Mesenchymal stem cell (in vitro differentiated cells and primary cell): ENCODE measurements at regions not wholly inside any gene's neighbourhood (a gene's known extent, or its start where the extent isn't known, plus 50 kb on each side); places are given as distances from the start of the nearest gene placed in this dataset.

Source experiments
- DNase-seq: peaks from one replicate; pipeline ENCODE4 v3.0.0-alpha.2; 2013
- H2AFZ ChIP-seq: one replicate; pipeline ENCODE4 v1.6.1; 2013; ENCODE audit warnings: low read depth, mild to moderate bottlenecking, control low read depth, inconsistent platforms, low read length, moderate library complexity
- H2AK5ac ChIP-seq: 2 replicates; pipeline ENCODE4 v1.6.1; 2013; ENCODE audit warnings: low read length, moderate library complexity, mild to moderate bottlenecking, inconsistent platforms; ENCODE audit not compliant: severe bottlenecking
- H2BK120ac ChIP-seq: one replicate; pipeline ENCODE4 v1.6.1; 2013; ENCODE audit warnings: low read depth, mild to moderate bottlenecking, inconsistent platforms, low read length, moderate library complexity
- H2BK12ac ChIP-seq, 2 experiments: one replicate each; pipeline ENCODE4 v1.6.1; 2013; ENCODE audit warnings: inconsistent platforms in 2 of 2, low read length in 2 of 2, mild to moderate bottlenecking in 2 of 2, moderate library complexity in 2 of 2, control low read depth in 1 of 2
- H2BK15ac ChIP-seq: one replicate; pipeline ENCODE4 v1.6.1; 2013; ENCODE audit warnings: mild to moderate bottlenecking, low read depth, inconsistent platforms; ENCODE audit not compliant: poor library complexity, severe bottlenecking
- H2BK5ac ChIP-seq: 2 replicates; pipeline ENCODE4 v1.6.1; 2013; ENCODE audit warnings: low read depth, mild to moderate bottlenecking, low read length, control low read depth, inconsistent platforms; ENCODE audit not compliant: poor library complexity, severe bottlenecking
- H3K14ac ChIP-seq, 2 experiments: one replicate each; pipeline ENCODE4 v1.6.1; 2013; ENCODE audit warnings: inconsistent platforms in 2 of 2, low read length in 2 of 2, control low read depth in 1 of 2, mild to moderate bottlenecking in 1 of 2, moderate library complexity in 1 of 2
- H3K18ac ChIP-seq, 2 experiments: one replicate each; pipeline ENCODE4 v1.6.1; 2013; ENCODE audit warnings: inconsistent platforms in 2 of 2, low read length in 2 of 2, control low read depth in 1 of 2, low read depth in 1 of 2, mild to moderate bottlenecking in 1 of 2
- H3K23ac ChIP-seq, 2 experiments: one replicate each; pipeline ENCODE4 v1.6.1; 2013; ENCODE audit warnings: inconsistent platforms in 2 of 2, low read length in 2 of 2, mild to moderate bottlenecking in 2 of 2, moderate library complexity in 2 of 2, control low read depth in 1 of 2
- H3K27ac ChIP-seq: 2 replicates; pipeline ENCODE4 v1.5.1; 2013; ENCODE audit warnings: mild to moderate bottlenecking, moderate library complexity, low read length, control low read depth, inconsistent platforms; ENCODE audit not compliant: poor library complexity, severe bottlenecking
- H3K27me3 ChIP-seq, 2 experiments: 2 replicates each; pipeline versions ENCODE4 v1.6.1 to v1.7.0; 2013; ENCODE audit warnings: low read length in 2 of 2, mild to moderate bottlenecking in 2 of 2, moderate library complexity in 2 of 2, control low read depth in 1 of 2, inconsistent platforms in 1 of 2; ENCODE audit not compliant: control insufficient read depth in 1 of 2, insufficient read depth in 1 of 2
- H3K36me3 ChIP-seq, 2 experiments: 2 replicates each; pipeline versions ENCODE4 v1.6.1 to v1.7.0; 2013; ENCODE audit warnings: low read length in 2 of 2, control low read depth in 1 of 2, inconsistent platforms in 1 of 2, low read depth in 1 of 2, mild to moderate bottlenecking in 1 of 2; ENCODE audit not compliant: insufficient read depth in 2 of 2, control insufficient read depth in 1 of 2
- H3K4ac ChIP-seq, 2 experiments: one replicate each; pipeline ENCODE4 v1.6.1; 2013; ENCODE audit warnings: inconsistent platforms in 2 of 2, low read length in 2 of 2, mild to moderate bottlenecking in 2 of 2, moderate library complexity in 2 of 2, control low read depth in 1 of 2, low read depth in 1 of 2
- H3K4me1 ChIP-seq: 2 replicates; pipeline ENCODE4 v1.6.1; 2013; ENCODE audit warnings: low read depth, low read length, control low read depth; ENCODE audit not compliant: control insufficient read depth, insufficient read depth
- H3K4me2 ChIP-seq: 2 replicates; pipeline ENCODE4 v1.6.1; 2013; ENCODE audit warnings: low read length, mild to moderate bottlenecking, inconsistent platforms; ENCODE audit not compliant: poor library complexity, severe bottlenecking
- H3K4me3 ChIP-seq, 2 experiments: 2 replicates each; pipeline versions ENCODE4 v1.5.1 to v1.7.0; 2013; ENCODE audit warnings: low read length in 2 of 2, mild to moderate bottlenecking in 2 of 2, control low read depth in 1 of 2, low read depth in 1 of 2; ENCODE audit not compliant: insufficient read depth in 1 of 2
- H3K79me1 ChIP-seq: replicated peaks from 2 replicates; pipeline ENCODE4 v1.6.1; 2013; ENCODE audit warnings: mild to moderate bottlenecking, control low read depth, low read length, inconsistent platforms; ENCODE audit not compliant: poor library complexity, severe bottlenecking
- H3K9ac ChIP-seq: 2 replicates; pipeline ENCODE4 v1.7.0; 2013; ENCODE audit warnings: mild to moderate bottlenecking, low read length, moderate library complexity
- H3K9me3 ChIP-seq: 2 replicates; pipeline ENCODE4 v1.7.0; 2013; ENCODE audit warnings: mild to moderate bottlenecking, low read length; ENCODE audit not compliant: control insufficient read depth
- H4K8ac ChIP-seq: one replicate; pipeline ENCODE4 v1.6.1; 2013; ENCODE audit warnings: inconsistent platforms, mild to moderate bottlenecking, low read length, moderate library complexity
- H4K91ac ChIP-seq: one replicate; pipeline ENCODE4 v1.6.1; 2013; ENCODE audit warnings: mild to moderate bottlenecking, low read length, inconsistent platforms
- WGBS: methylation state at CpG from one replicate; pipeline ENCODE4 v1.1.7; 2013; ENCODE audit warnings: mixed read lengths; 5-methylcytosine and 5-hydroxymethylcytosine counted together

GRCh38 chr6:87908978-87909811 lies 138.4 kb upstream of the SPACA1 start:
- H3K9ac ChIP-seq: no peak overlapping the region
- H4K91ac ChIP-seq: no peak overlapping the region
- no peak overlapping the region for H2AK5ac ChIP-seq
- H3K27ac ChIP-seq: no peak overlapping the region
- no peak overlapping the region for H3K23ac ChIP-seq
- no peak overlapping the region for H4K8ac ChIP-seq
- 90% methylated on average over 5 of the region's 6 CpGs for WGBS
- no peak overlapping the region for H3K4ac ChIP-seq
- H3K18ac ChIP-seq: no peak overlapping the region
- H3K4me1 ChIP-seq: peaks cover 8% of the 10 kb centered on the region
- H3K9me3 ChIP-seq: peaks cover 6% of the 10 kb centered on the region
- no peak overlapping the region for H2AFZ ChIP-seq
- no peak overlapping the region for H3K4me2 ChIP-seq
- no peaks in the 10 kb centered on the region for H3K36me3 ChIP-seq
- no peak overlapping the region for H2BK12ac ChIP-seq
- no peak overlapping the region for H2BK120ac ChIP-seq
- no peaks in the 10 kb centered on the region for H3K79me1 ChIP-seq
- no peak overlapping the region for H3K14ac ChIP-seq
- peaks cover 0 to 59% of the 10 kb centered on the region in 2 experiments for H3K27me3 ChIP-seq
- H3K4me3 ChIP-seq: no peak overlapping the region
- no peak for DNase-seq
- no peak overlapping the region for H2BK15ac ChIP-seq
- no peak overlapping the region for H2BK5ac ChIP-seq

DNA sequence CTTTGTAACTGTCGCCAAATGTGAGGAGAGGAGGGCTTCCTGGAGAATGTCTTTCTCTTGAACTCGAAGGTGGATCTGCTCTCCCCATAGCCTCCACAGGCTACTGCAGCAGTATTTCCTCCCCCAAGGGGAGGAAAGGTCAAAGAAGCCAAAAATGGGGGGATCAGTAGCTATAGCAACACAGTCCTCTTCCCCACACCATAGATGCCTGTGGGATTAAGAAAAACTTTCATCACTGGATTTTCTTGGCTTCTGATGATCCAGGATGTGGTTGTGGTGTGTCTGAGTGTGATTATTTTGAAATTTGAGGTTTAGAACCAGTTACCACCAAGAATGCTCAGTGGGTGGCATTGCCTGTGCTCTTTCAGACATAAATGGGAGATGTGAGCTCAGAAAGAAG lies 140.1 kb upstream of the SPACA1 start:
- Histone ChIP-seq H3K27ac (peak overlapping the region; percentile 39), H3K36me3 (no peaks in the 10 kb centered on the region), H2BK120ac (no peak overlapping the region), H3K4me1 (peaks cover 8% of the 10 kb centered on the region), H3K23ac (no peak overlapping the region), H3K14ac (no peak overlapping the region), H3K4me3 (no peak overlapping the region), H3K4ac (no peak overlapping the region), H2AFZ (no peak overlapping the region), H2BK12ac (no peak overlapping the region), H2BK5ac (no peak overlapping the region), H3K9me3 (peaks cover 6% of the 10 kb centered on the region), H3K27me3 (peaks cover 0 to 63% of the 10 kb centered on the region in 2 experiments), H3K9ac (no peak overlapping the region), H3K79me1 (no peaks in the 10 kb centered on the region), H2AK5ac (peak overlapping the region; percentile 18), H3K18ac (no peak overlapping the region), H4K91ac (no peak overlapping the region), H4K8ac (no peak overlapping the region), H3K4me2 (no peak overlapping the region), H2BK15ac (no peak overlapping the region)
- DNase-seq: peak; percentile 27
- 100% methylated on average over 1 of the region's 2 CpGs for WGBS

DNA sequence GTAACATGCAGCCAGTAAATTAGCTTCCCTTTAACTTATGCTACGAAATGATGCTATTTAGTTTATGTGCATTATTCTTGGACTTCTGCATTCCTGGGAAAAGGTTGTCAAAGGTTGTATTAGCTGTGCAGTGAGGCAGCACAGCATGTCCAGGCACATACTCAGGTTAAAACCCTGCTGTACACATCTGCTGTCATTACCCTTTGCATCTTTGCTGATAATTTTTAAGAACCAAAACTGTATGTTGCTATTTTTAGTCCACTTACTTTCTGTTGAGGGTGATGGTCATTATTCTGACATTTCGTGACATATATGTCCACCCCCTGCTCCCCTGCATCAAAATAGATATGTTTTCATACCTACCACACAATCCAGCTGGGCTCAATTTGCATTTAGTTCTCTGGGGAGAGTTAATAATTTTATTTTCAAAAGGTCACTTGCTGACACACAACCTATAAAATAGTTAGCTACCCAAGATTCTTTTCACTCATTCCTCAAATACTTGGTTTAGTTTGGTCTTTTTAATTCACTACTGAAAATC lies 142.5 kb upstream of the SPACA1 start:
- Histone ChIP-seq H2AFZ (no peak overlapping the region), H2BK15ac (no peak overlapping the region), H3K9ac (no peak overlapping the region), H3K9me3 (peaks cover 2% of the 10 kb centered on the region), H4K8ac (no peak overlapping the region), H3K23ac (no peak overlapping the region), H3K27me3 (peaks cover 0 to 60% of the 10 kb centered on the region in 2 experiments), H3K79me1 (no peaks in the 10 kb centered on the region), H3K36me3 (no peaks in the 10 kb centered on the region), H2BK120ac (no peak overlapping the region), H2BK5ac (no peak overlapping the region), H2BK12ac (no peak overlapping the region), H3K4me1 (peaks cover 8% of the 10 kb centered on the region), H3K14ac (no peak overlapping the region), H3K4me3 (no peak overlapping the region), H3K18ac (no peak overlapping the region), H3K4ac (no peak overlapping the region), H3K4me2 (no peak overlapping the region), H4K91ac (no peak overlapping the region), H3K27ac (peak overlapping the region; percentile 74), H2AK5ac (no peak overlapping the region)
- DNase-seq: no peak
- 67% methylated on average over 1 of the region's 2 CpGs for WGBS

GRCh38 chr6:87904011-87904410 lies 143.6 kb upstream of the SPACA1 start:
- no peak overlapping the region for H3K23ac ChIP-seq
- no peak overlapping the region for H3K9ac ChIP-seq
- H2BK12ac ChIP-seq: no peak overlapping the region
- H2AFZ ChIP-seq: no peak overlapping the region
- no peak overlapping the region for H3K4me2 ChIP-seq
- H3K4me3 ChIP-seq: no peak overlapping the region
- H2BK15ac ChIP-seq: no peak overlapping the region
- no peak overlapping the region for H2BK120ac ChIP-seq
- H2BK5ac ChIP-seq: no peak overlapping the region
- no peak overlapping the region for H3K18ac ChIP-seq
- no peak overlapping the region for H4K8ac ChIP-seq
- no peak overlapping the region for H3K14ac ChIP-seq
- no peaks in the 10 kb centered on the region for H3K79me1 ChIP-seq
- H3K9me3 ChIP-seq: no peaks in the 10 kb centered on the region
- no peaks in the 10 kb centered on the region for H3K36me3 ChIP-seq
- no peak overlapping the region for H4K91ac ChIP-seq
- H3K4ac ChIP-seq: no peak overlapping the region
- H2AK5ac ChIP-seq: no peak overlapping the region
- no peak for DNase-seq
- H3K27ac ChIP-seq: no peak overlapping the region
- peaks cover 0 to 68% of the 10 kb centered on the region in 2 experiments for H3K27me3 ChIP-seq
- H3K4me1 ChIP-seq: peaks cover 8% of the 10 kb centered on the region
